GM12875 (cell line): ENCODE measurements at regions not wholly inside any gene's neighbourhood (a gene's known extent, or its start where the extent isn't known, plus 50 kb on each side); places are given as distances from the start of the nearest gene placed in this dataset.

Experiments used
- H3K4me3 ChIP-seq: one replicate; pipeline ENCODE4 v1.5.1; 2011; ENCODE audit warnings: low read depth, low read length, control low read depth
- CTCF ChIP-seq: IDR thresholded peaks from 2 replicates; pipeline ENCODE4 v1.5.1; 2011; ENCODE audit warnings: low read depth, mild to moderate bottlenecking, control low read depth, inconsistent platforms, low read length, moderate library complexity, borderline replicate concordance; ENCODE audit not compliant: insufficient read depth

GRCh38 chr2:175872721-175873120 is 129.3 kb downstream of the LNPK start:
- no peak overlapping the region for H3K4me3 ChIP-seq
- no peak for TF ChIP-seq CTCF

DNA sequence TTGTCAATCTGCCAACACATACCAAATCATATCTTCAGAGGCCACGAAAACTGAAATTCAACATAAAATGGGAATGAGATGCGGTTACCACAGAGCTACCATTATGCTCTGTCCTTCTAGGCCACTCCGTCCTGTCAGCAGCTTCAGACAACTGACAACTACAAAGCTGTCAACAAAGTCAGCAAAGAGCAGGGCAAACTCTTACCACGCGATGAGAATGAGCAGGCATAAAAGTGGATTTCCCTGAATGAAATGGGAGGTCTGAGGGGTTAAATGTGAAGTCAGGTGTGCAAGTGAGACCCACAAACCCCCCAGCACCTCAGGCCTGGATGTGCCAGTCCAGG is 130.1 kb downstream of the LNPK start:
- no peak overlapping the region for H3K4me3 ChIP-seq
- no peak for TF ChIP-seq CTCF

- TF ChIP-seq CTCF: no peak
These were observed 130.6 kb downstream of the LNPK start for GRCh38 chr2:175871331-175872004.

DNA sequence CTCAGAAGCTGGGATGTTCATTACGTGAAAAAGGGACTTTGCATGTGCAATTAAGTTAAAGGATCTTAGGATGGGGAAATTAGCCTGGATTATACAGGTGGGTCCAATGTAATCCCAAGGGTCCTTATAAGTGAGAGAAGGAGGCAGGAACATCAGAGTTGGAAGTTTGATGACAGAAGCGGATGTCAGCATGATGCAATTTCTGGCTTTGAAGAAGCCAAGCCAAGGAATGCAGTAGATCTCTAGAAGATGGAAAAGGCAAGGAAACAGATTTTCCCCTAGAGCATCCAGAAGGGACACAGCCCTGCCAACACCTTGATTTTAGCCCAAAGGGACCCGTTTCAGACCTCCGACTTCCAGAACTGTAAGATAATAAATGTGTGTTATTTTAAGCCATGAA is 136.4 kb downstream of the LNPK start:
- no peak for TF ChIP-seq CTCF
- H3K4me3 ChIP-seq: no peak overlapping the region

More at GRCh38 chr2:175871331-175872004, 130.6 kb downstream of the LNPK start:
- H3K4me3 ChIP-seq: no peak overlapping the region

- TF ChIP-seq CTCF: no peak
- no peak overlapping the region for H3K4me3 ChIP-seq
These were observed 137.8 kb downstream of the LNPK start for GRCh38 chr2:175864137-175864850.

- H3K4me3 ChIP-seq: no peak overlapping the region
- no peak for TF ChIP-seq CTCF
These were observed 140.1 kb downstream of the LNPK start for GRCh38 chr2:175861958-175862357.

- TF ChIP-seq CTCF: no peak
- no peak overlapping the region for H3K4me3 ChIP-seq
These were observed 146.1 kb downstream of the LNPK start for GRCh38 chr2:175855794-175856453.
